ENCODE measurements at regions not wholly inside any gene's neighbourhood (a gene's known extent, or its start where the extent isn't known, plus 50 kb on each side); places are given as distances from the start of the nearest gene placed in this dataset.
A peak's percentile ranks its signal among the peaks of the same experiment; 100 is the strongest.

- peak overlapping the region in 1 of 2 donors; percentile 82 for H3K27ac ChIP-seq
- H3K4me3 ChIP-seq, result no peak overlapping the region
- DNase-seq (ENCODE audit: low spot score), result peak; percentile 57
- no peak for TF ChIP-seq CTCF (IDR thresholded peaks at IDR 0.05)
These were observed 507.9 kb downstream of the RPS24 start for GRCh38 chr10:78541481-78542140.

- H3K4me3 ChIP-seq, result no peak overlapping the region
- DNase-seq (ENCODE audit: low spot score), result no peak
- no peak for TF ChIP-seq CTCF (IDR thresholded peaks at IDR 0.05)
- H3K27ac ChIP-seq, result peak overlapping the region in 1 of 2 donors; percentile 82
These were observed 508.5 kb downstream of the RPS24 start for GRCh38 chr10:78542141-78542489.

- peak overlapping the region in 1 of 2 donors; percentile 82 for H3K27ac ChIP-seq
- DNase-seq (ENCODE audit: low spot score), result peak; percentile 66
- H3K4me3 ChIP-seq, result no peak overlapping the region
- TF ChIP-seq CTCF (IDR thresholded peaks at IDR 0.05), result no peak
These were observed 508.9 kb downstream of the RPS24 start for GRCh38 chr10:78542521-78542920.

GRCh38 chr10:78543031-78543748, 509.5 kb downstream of the RPS24 start:
- TF ChIP-seq CTCF (IDR thresholded peaks at IDR 0.05), result no peak
- peak overlapping the region in 1 of 2 donors; percentile 82 for H3K27ac ChIP-seq
- H3K4me3 ChIP-seq, result no peak overlapping the region
- peak; percentile 64 for DNase-seq (ENCODE audit: low spot score)

GRCh38 chr10:78543749-78544362, 510.2 kb downstream of the RPS24 start:
- H3K4me3 ChIP-seq, result no peak overlapping the region
- DNase-seq (ENCODE audit: low spot score), result peak; percentile 87
- TF ChIP-seq CTCF (IDR thresholded peaks at IDR 0.05), result no peak
- peak overlapping the region in 1 of 2 donors; percentile 82 for H3K27ac ChIP-seq

GRCh38 chr10:78544423-78545090, 510.9 kb downstream of the RPS24 start:
- DNase-seq (ENCODE audit: low spot score), result peak; percentile 70
- no peak for TF ChIP-seq CTCF (IDR thresholded peaks at IDR 0.05)
- Histone ChIP-seq H3K4me3 (no peak overlapping the region), H3K27ac (peak overlapping the region in 1 of 2 donors; percentile 82)

Measured in coronary artery (tissue), 2 donors.